Stimulated activated CD8-positive, alpha-beta memory T cell treated with anti-CD3 and anti-CD28 coated beads, Interleukin-12 subunit alpha, Interleukin-12 subunit beta, amount 100 ng/mL, for 4 hours (primary cell): ENCODE measurements at regions not wholly inside any gene's neighbourhood (a gene's known extent, or its start where the extent isn't known, plus 50 kb on each side); places are given as distances from the start of the nearest gene placed in this dataset.

Source experiments
- DNase-seq: peaks from one replicate; pipeline ENCODE4 v3.0.0-alpha.2; 2020; ENCODE audit warnings: low read depth

- no peak for DNase-seq
These were observed 321.5 kb upstream of the PKDCC start for GRCh38 chr2:41726364-41726763.

GRCh38 chr2:41727152-41727551 lies 320.7 kb upstream of the PKDCC start:
- no peak for DNase-seq

GRCh38 chr2:41727711-41728110 lies 320.1 kb upstream of the PKDCC start:
- DNase-seq = no peak

- no peak for DNase-seq
These were observed 319.0 kb upstream of the PKDCC start for GRCh38 chr2:41728788-41729338.

GRCh38 chr2:41729800-41730364 lies 317.9 kb upstream of the PKDCC start:
- no peak for DNase-seq

- DNase-seq = no peak
These were observed 312.8 kb upstream of the PKDCC start for GRCh38 chr2:41735006-41735405.

- no peak for DNase-seq
These were observed 312.3 kb upstream of the PKDCC start for GRCh38 chr2:41735476-41735875.

- DNase-seq = no peak
These were observed 311.7 kb upstream of the PKDCC start for GRCh38 chr2:41736105-41736567.

GRCh38 chr2:41736586-41736985 lies 311.2 kb upstream of the PKDCC start:
- no peak for DNase-seq

GRCh38 chr2:41737888-41738287 lies 309.9 kb upstream of the PKDCC start:
- DNase-seq = no peak

GRCh38 chr2:41741951-41742595 lies 305.7 kb upstream of the PKDCC start:
- no peak for DNase-seq

GRCh38 chr2:41743324-41743723 lies 304.5 kb upstream of the PKDCC start:
- no peak for DNase-seq

GRCh38 chr2:41750829-41751228 lies 297.0 kb upstream of the PKDCC start:
- DNase-seq = no peak

GRCh38 chr2:41759880-41760279 lies 287.9 kb upstream of the PKDCC start:
- no peak for DNase-seq

- DNase-seq = no peak
These were observed 284.7 kb upstream of the PKDCC start for GRCh38 chr2:41763141-41763540.

GRCh38 chr2:41764131-41764530 lies 283.7 kb upstream of the PKDCC start:
- DNase-seq = no peak

- DNase-seq = no peak
These were observed 282.9 kb upstream of the PKDCC start for GRCh38 chr2:41764919-41765318.

GRCh38 chr2:41768310-41768709 lies 279.5 kb upstream of the PKDCC start:
- DNase-seq = no peak

GRCh38 chr2:41771710-41772109 lies 276.1 kb upstream of the PKDCC start:
- no peak for DNase-seq

GRCh38 chr2:41772697-41773096 lies 275.1 kb upstream of the PKDCC start:
- no peak for DNase-seq

GRCh38 chr2:41774011-41774605 lies 273.7 kb upstream of the PKDCC start:
- no peak for DNase-seq

GRCh38 chr2:41775366-41776025 lies 272.3 kb upstream of the PKDCC start:
- DNase-seq = no peak

GRCh38 chr2:41779888-41780287 lies 267.9 kb upstream of the PKDCC start:
- DNase-seq = no peak
